GM21447 (cell line): ENCODE measurements at regions not wholly inside any gene's neighbourhood (a gene's known extent, or its start where the extent isn't known, plus 50 kb on each side); places are given as distances from the start of the nearest gene placed in this dataset.

Source experiments
- ATAC-seq: cut with Tn5 transposase; IDR thresholded peaks from one replicate; pipeline ENCODE4 v1.9.1; 2021; ENCODE audit not compliant: unreplicated experiment

- no peak for ATAC-seq
Measured at GRCh38 chr14:28502517-28502916, 264.1 kb upstream of the FOXG1 start.

DNA sequence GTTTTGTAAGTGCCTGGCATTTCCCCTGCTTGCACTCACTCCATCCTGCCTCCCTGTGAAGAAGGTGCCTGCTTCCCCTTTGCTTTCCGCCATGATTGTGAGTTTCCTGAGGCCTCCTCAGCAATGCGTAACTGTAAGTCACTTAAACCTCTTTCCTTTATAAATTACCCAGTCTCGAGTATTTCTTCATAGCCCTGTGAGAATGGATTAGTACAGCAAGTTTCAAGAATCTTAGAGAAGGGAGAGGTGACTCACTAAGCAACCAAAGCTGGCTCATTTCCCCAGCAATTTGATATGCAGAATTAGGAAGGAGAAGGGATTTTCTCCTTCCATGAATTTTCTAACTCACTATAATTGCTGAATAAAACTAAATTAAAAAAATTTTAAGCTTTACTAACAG lies 251.0 kb upstream of the FOXG1 start:
- ATAC-seq: no peak

GRCh38 chr14:28536889-28537288 lies 229.7 kb upstream of the FOXG1 start:
- ATAC-seq: no peak

GRCh38 chr14:28542040-28542439 lies 224.5 kb upstream of the FOXG1 start:
- no peak for ATAC-seq

GRCh38 chr14:28565345-28565744 lies 201.2 kb upstream of the FOXG1 start:
- no peak for ATAC-seq

DNA sequence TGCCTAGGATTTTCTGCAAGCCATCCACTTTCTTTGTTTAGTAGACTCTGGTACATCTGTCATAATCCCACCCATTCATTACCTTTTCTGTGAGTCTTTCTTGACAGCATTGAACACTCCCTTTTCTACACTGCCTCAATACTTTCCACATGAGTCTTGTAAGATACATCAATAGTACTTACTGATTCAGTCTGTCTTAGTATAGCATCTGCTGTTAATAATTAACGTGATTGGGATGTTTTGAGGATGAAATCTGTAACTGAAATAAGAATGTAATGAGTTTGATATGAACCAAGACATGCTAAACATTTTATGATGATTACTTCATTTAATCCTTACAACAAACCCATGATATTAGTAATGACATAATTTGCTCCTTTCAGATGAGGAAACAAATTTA lies 196.2 kb upstream of the FOXG1 start:
- ATAC-seq: no peak

GRCh38 chr14:28571636-28572035 lies 195.0 kb upstream of the FOXG1 start:
- no peak for ATAC-seq

DNA sequence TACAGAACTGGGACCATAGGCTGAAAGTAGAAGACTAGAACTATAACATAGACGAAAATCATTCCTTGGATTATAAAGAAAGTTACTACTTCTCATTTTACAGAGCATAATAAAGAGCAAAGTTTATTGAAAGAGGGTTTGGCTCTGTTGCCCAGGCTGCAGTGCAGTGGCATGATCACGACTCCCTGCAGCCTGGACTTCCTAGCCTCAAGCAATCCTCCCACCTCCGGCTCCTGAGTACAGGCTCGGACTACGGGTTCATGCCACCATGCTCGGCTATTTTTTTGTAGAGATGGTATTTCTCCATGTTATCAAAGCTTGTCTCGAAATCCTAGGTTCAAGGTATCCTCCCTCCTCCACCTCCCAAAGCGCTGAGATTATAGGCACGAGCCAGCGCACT lies 190.1 kb upstream of the FOXG1 start:
- no peak for ATAC-seq

- ATAC-seq: no peak
Measured at GRCh38 chr14:28577187-28577586, 189.4 kb upstream of the FOXG1 start.

DNA sequence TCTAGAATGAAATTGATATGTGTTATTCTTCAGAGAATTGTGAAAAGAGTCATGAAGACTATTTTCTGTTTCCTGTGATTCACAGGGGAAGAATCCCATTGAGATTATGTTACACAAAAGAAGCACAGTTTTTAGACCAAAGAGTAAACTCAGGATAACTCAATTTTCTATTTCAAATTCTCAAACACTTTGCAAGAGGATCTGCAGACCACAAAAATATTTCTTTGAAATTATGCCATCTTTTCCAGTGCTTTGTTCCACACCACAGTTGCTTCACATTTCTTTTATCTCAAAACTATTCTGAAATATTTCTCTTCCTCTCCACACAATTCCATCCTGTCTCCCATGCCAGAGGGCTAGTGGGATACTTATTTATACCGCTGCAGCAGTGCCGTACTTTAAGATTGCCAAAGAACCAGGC lies 188.9 kb upstream of the FOXG1 start:
- ATAC-seq: no peak

GRCh38 chr14:28584951-28585350 lies 181.6 kb upstream of the FOXG1 start:
- no peak for ATAC-seq

GRCh38 chr14:28589792-28590191 lies 176.8 kb upstream of the FOXG1 start:
- no peak for ATAC-seq

GRCh38 chr14:28596391-28596790 lies 170.2 kb upstream of the FOXG1 start:
- no peak for ATAC-seq

- no peak for ATAC-seq
Measured at GRCh38 chr14:28599191-28599590, 167.4 kb upstream of the FOXG1 start.

DNA sequence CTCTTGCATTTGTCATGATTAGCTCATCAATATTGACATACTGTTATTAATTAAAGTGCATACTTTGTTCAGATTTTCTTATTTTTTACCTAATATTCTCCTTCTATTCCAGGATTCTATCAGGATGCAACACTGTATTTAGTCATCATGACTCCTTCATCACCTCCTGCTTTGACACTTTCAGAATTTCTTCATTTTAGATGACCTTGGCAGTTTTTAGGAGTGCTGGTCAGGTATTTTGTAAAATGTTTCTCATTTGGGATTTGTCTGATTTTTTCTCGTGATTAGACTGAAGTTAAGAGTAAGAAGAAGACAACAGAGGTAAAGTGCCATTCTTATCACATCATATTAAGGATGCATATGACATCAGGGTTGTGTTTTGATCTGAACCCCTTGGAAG lies 167.0 kb upstream of the FOXG1 start:
- ATAC-seq: no peak

DNA sequence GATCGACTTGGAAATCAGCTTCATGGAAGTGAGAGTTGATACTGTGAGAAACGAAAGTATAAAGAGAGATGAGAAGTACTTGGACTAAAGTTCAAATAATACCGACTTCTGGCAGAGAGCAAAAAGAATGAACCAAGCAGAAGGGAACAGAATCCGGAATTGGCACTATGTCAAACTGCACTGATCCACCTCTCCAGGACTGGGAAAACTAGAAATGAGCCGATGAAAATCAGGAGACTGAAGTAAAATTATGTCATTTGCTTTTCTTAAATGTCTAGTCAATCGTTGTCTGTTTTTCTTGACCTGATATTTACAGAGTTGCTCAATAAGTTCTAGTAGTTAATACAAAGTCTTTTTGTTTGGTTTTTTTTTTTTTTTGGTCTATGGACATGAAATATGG lies 163.0 kb upstream of the FOXG1 start:
- ATAC-seq: no peak

DNA sequence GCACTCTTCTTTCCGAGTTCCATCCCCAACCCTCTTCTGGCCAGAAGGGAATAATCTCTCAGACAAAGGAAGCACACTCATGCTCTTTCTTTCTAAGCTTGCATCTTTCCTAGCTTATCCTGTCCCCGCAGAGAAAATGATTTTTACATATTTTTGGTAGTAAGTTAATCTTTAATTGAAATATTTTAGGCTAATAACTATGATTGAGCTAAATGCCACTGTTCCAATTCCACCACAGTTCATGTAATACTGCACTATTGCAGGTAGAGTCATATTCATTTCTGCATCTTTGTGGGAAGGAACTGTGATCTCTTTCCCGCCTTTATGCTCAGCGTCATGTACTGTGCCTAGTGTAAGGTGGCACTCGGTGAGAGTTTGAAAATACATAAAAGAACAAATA lies 158.9 kb upstream of the FOXG1 start:
- no peak for ATAC-seq

DNA sequence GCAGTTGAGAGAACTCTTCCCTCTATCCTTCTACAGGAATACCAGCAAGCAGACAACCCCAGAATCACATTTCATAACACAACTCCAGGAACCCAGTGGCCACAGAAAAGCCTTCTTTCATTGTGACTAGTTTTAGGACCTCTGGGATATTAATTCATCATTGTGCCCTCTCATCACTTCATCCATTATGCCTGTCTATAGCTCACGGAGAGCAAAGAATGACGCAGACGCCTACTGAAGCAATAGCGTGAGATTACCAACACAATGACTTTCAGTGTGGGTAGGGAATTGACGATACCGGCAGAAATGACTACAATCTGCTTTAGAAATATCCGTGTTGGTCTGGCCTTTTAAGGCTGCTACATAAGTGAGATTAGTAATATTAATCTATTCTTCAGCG lies 158.1 kb upstream of the FOXG1 start:
- ATAC-seq: no peak

GRCh38 chr14:28608851-28609828 lies 157.4 kb upstream of the FOXG1 start:
- ATAC-seq: peak; percentile 60

- no peak for ATAC-seq
Measured at GRCh38 chr14:28612414-28612813, 154.2 kb upstream of the FOXG1 start.

GRCh38 chr14:28613532-28613931 lies 153.1 kb upstream of the FOXG1 start:
- no peak for ATAC-seq

- no peak for ATAC-seq
Measured at GRCh38 chr14:28626780-28627179, 139.8 kb upstream of the FOXG1 start.
